ENCODE measurements at regions not wholly inside any gene's neighbourhood (a gene's known extent, or its start where the extent isn't known, plus 50 kb on each side); places are given as distances from the start of the nearest gene placed in this dataset.
"Not testable (repeated sequence)": the region's sequence is repeated elsewhere in the genome, so short reads cannot be mapped to it uniquely, and the experiment has no call there.

GRCh38 chr11:80718611-80719291, 1277.9 kb upstream of the TENM4 start:
- H3K27me3 ChIP-seq (ENCODE audit: control insufficient read depth in 3 of 3, insufficient read depth in 3 of 3, low read depth in 1 of 3, low read length in 3 of 3) = no peaks in the 10 kb centered on the region
- no peak overlapping the region for H4K91ac ChIP-seq (ENCODE audit: low read depth, low read length, poor library complexity)
- H2BK120ac ChIP-seq (ENCODE audit: low read depth, low read length) = no peak overlapping the region

GRCh38 chr11:80702264-80702663, 1261.4 kb upstream of the TENM4 start:
- no peak overlapping the region for H3K27ac ChIP-seq (replicated peaks; ENCODE audit: low read length)
- no peak overlapping the region for H3K9ac ChIP-seq (ENCODE audit: low read depth, low read length, poor library complexity)
- no peak overlapping the region for H4K91ac ChIP-seq (ENCODE audit: low read depth, low read length, poor library complexity)

More at GRCh38 chr11:80718611-80719291, 1277.9 kb upstream of the TENM4 start:
- Histone ChIP-seq H3K23ac (ENCODE audit: low read depth, low read length, poor library complexity) (no peak overlapping the region), H3K4ac (ENCODE audit: low read length) (no peak overlapping the region), H3K9ac (ENCODE audit: low read depth, low read length, poor library complexity) (no peak overlapping the region), H3K4me1 (ENCODE audit: control insufficient read depth in 2 of 2, insufficient read depth in 1 of 2, low read depth in 1 of 2, low read length in 2 of 2) (no peaks in the 10 kb centered on the region), H2BK12ac (ENCODE audit: low read length) (no peak overlapping the region), H3K9me3 (replicated peaks in 1 of 2; ENCODE audit: control insufficient read depth in 2 of 2, insufficient read depth in 1 of 2, low read depth in 1 of 2, low read length in 2 of 2) (peaks cover 0 to 1% of the 10 kb centered on the region in 2 donors), H3K36me3 (replicated peaks in 1 of 2; ENCODE audit: control insufficient read depth in 2 of 2, insufficient read depth in 2 of 2, low read length in 2 of 2) (no peaks in the 10 kb centered on the region), H3K18ac (ENCODE audit: low read length) (no peak overlapping the region), H2BK15ac (ENCODE audit: low read length) (no peak overlapping the region), H2AK5ac (ENCODE audit: low read depth, low read length) (no peak overlapping the region), H3K27ac (replicated peaks; ENCODE audit: low read length) (no peak overlapping the region), H2AFZ (ENCODE audit: low read length) (no peak overlapping the region), H3K4me3 (ENCODE audit: low read length in 2 of 2) (no peak overlapping the region), H3K79me1 (ENCODE audit: low read depth, low read length) (no peaks in the 10 kb centered on the region), H2BK5ac (ENCODE audit: low read length) (no peak overlapping the region), H3K4me2 (ENCODE audit: insufficient read depth, low read length, poor library complexity, severe bottlenecking) (no peak overlapping the region), H4K8ac (ENCODE audit: low read depth, low read length) (no peak overlapping the region), H3K14ac (ENCODE audit: low read length) (no peak overlapping the region)
- DNase-seq (ENCODE audit: low spot score) = no peak
- no CpG with 5 or more reads among the region's 2 CpGs for WGBS, 2 donors (ENCODE audit: extremely low coverage in 2 of 2, insufficient read length in 2 of 2, insufficient replicate concordance in 1 of 2)

GRCh38 chr11:80700386-80700785, 1259.6 kb upstream of the TENM4 start:
- Histone ChIP-seq H3K23ac (ENCODE audit: low read depth, low read length, poor library complexity) (no peak overlapping the region), H2BK120ac (ENCODE audit: low read depth, low read length) (no peak overlapping the region), H2AFZ (ENCODE audit: low read length) (no peak overlapping the region), H3K4me2 (ENCODE audit: insufficient read depth, low read length, poor library complexity, severe bottlenecking) (no peak overlapping the region), H3K18ac (ENCODE audit: low read length) (no peak overlapping the region), H3K4ac (ENCODE audit: low read length) (no peak overlapping the region), H2AK5ac (ENCODE audit: low read depth, low read length) (no peak overlapping the region), H3K4me3 (ENCODE audit: low read length in 2 of 2) (no peak overlapping the region), H3K9me3 (replicated peaks in 1 of 2; ENCODE audit: control insufficient read depth in 2 of 2, insufficient read depth in 1 of 2, low read depth in 1 of 2, low read length in 2 of 2) (no peaks in the 10 kb centered on the region), H3K79me1 (ENCODE audit: low read depth, low read length) (no peaks in the 10 kb centered on the region), H2BK5ac (ENCODE audit: low read length) (no peak overlapping the region), H3K27me3 (ENCODE audit: control insufficient read depth in 3 of 3, insufficient read depth in 3 of 3, low read depth in 1 of 3, low read length in 3 of 3) (no peaks in the 10 kb centered on the region), H3K9ac (ENCODE audit: low read depth, low read length, poor library complexity) (no peak overlapping the region), H4K91ac (ENCODE audit: low read depth, low read length, poor library complexity) (no peak overlapping the region), H2BK15ac (ENCODE audit: low read length) (no peak overlapping the region), H3K14ac (ENCODE audit: low read length) (no peak overlapping the region), H4K8ac (ENCODE audit: low read depth, low read length) (no peak overlapping the region), H3K36me3 (replicated peaks in 1 of 2; ENCODE audit: control insufficient read depth in 2 of 2, insufficient read depth in 2 of 2, low read length in 2 of 2) (no peaks in the 10 kb centered on the region), H3K4me1 (ENCODE audit: control insufficient read depth in 2 of 2, insufficient read depth in 1 of 2, low read depth in 1 of 2, low read length in 2 of 2) (no peaks in the 10 kb centered on the region), H3K27ac (replicated peaks; ENCODE audit: low read length) (no peak overlapping the region), H2BK12ac (ENCODE audit: low read length) (no peak overlapping the region)
- no peak for DNase-seq (ENCODE audit: low spot score)
- WGBS, 2 donors (ENCODE audit: extremely low coverage in 2 of 2, insufficient read length in 2 of 2, insufficient replicate concordance in 1 of 2) = no CpG with 5 or more reads among the region's 4 CpGs

More at GRCh38 chr11:80702264-80702663, 1261.4 kb upstream of the TENM4 start:
- H4K8ac ChIP-seq (ENCODE audit: low read depth, low read length) = no peak overlapping the region
- H3K4ac ChIP-seq (ENCODE audit: low read length) = no peak overlapping the region
- H3K36me3 ChIP-seq (replicated peaks in 1 of 2; ENCODE audit: control insufficient read depth in 2 of 2, insufficient read depth in 2 of 2, low read length in 2 of 2) = no peaks in the 10 kb centered on the region
- H3K4me1 ChIP-seq (ENCODE audit: control insufficient read depth in 2 of 2, insufficient read depth in 1 of 2, low read depth in 1 of 2, low read length in 2 of 2) = no peaks in the 10 kb centered on the region
- H2AFZ ChIP-seq (ENCODE audit: low read length) = no peak overlapping the region
- no peaks in the 10 kb centered on the region for H3K79me1 ChIP-seq (ENCODE audit: low read depth, low read length)
- H2BK5ac ChIP-seq (ENCODE audit: low read length) = no peak overlapping the region
- no peaks in the 10 kb centered on the region for H3K27me3 ChIP-seq (ENCODE audit: control insufficient read depth in 3 of 3, insufficient read depth in 3 of 3, low read depth in 1 of 3, low read length in 3 of 3)
- H2AK5ac ChIP-seq (ENCODE audit: low read depth, low read length) = no peak overlapping the region
- WGBS, 2 donors (ENCODE audit: extremely low coverage in 2 of 2, insufficient read length in 2 of 2, insufficient replicate concordance in 1 of 2) = no CpG with 5 or more reads among the region's 2 CpGs
- H3K18ac ChIP-seq (ENCODE audit: low read length) = no peak overlapping the region
- peaks cover 0 to 2% of the 10 kb centered on the region in 2 donors for H3K9me3 ChIP-seq (replicated peaks in 1 of 2; ENCODE audit: control insufficient read depth in 2 of 2, insufficient read depth in 1 of 2, low read depth in 1 of 2, low read length in 2 of 2)
- H3K14ac ChIP-seq (ENCODE audit: low read length) = no peak overlapping the region
- no peak overlapping the region for H3K4me3 ChIP-seq (ENCODE audit: low read length in 2 of 2)
- no peak for DNase-seq (ENCODE audit: low spot score)
- H2BK12ac ChIP-seq (ENCODE audit: low read length) = no peak overlapping the region
- H3K4me2 ChIP-seq (ENCODE audit: insufficient read depth, low read length, poor library complexity, severe bottlenecking) = no peak overlapping the region
- no peak overlapping the region for H2BK15ac ChIP-seq (ENCODE audit: low read length)
- H2BK120ac ChIP-seq (ENCODE audit: low read depth, low read length) = no peak overlapping the region
- H3K23ac ChIP-seq (ENCODE audit: low read depth, low read length, poor library complexity) = no peak overlapping the region

- not testable (repeated sequence) for H3K4ac ChIP-seq (ENCODE audit: low read length); H3K4me2 ChIP-seq (ENCODE audit: insufficient read depth, low read length, poor library complexity, severe bottlenecking); H3K14ac ChIP-seq (ENCODE audit: low read length); H3K4me3 ChIP-seq (ENCODE audit: low read length in 2 of 2); H3K79me1 ChIP-seq (ENCODE audit: low read depth, low read length); H2BK15ac ChIP-seq (ENCODE audit: low read length); H2BK12ac ChIP-seq (ENCODE audit: low read length); H3K4me1 ChIP-seq (ENCODE audit: control insufficient read depth in 2 of 2, insufficient read depth in 1 of 2, low read depth in 1 of 2, low read length in 2 of 2); H3K18ac ChIP-seq (ENCODE audit: low read length); H3K9me3 ChIP-seq (replicated peaks in 1 of 2; ENCODE audit: control insufficient read depth in 2 of 2, insufficient read depth in 1 of 2, low read depth in 1 of 2, low read length in 2 of 2); H4K91ac ChIP-seq (ENCODE audit: low read depth, low read length, poor library complexity); H3K23ac ChIP-seq (ENCODE audit: low read depth, low read length, poor library complexity); H3K27me3 ChIP-seq (ENCODE audit: control insufficient read depth in 3 of 3, insufficient read depth in 3 of 3, low read depth in 1 of 3, low read length in 3 of 3); H2BK5ac ChIP-seq (ENCODE audit: low read length); H3K9ac ChIP-seq (ENCODE audit: low read depth, low read length, poor library complexity); H2AK5ac ChIP-seq (ENCODE audit: low read depth, low read length); H3K27ac ChIP-seq (replicated peaks; ENCODE audit: low read length); H3K36me3 ChIP-seq (replicated peaks in 1 of 2; ENCODE audit: control insufficient read depth in 2 of 2, insufficient read depth in 2 of 2, low read length in 2 of 2); H2BK120ac ChIP-seq (ENCODE audit: low read depth, low read length); DNase-seq (ENCODE audit: low spot score); H4K8ac ChIP-seq (ENCODE audit: low read depth, low read length)
- peak overlapping the region; percentile 18 for H2AFZ ChIP-seq (ENCODE audit: low read length)
- WGBS, 2 donors (ENCODE audit: extremely low coverage in 2 of 2, insufficient read length in 2 of 2, insufficient replicate concordance in 1 of 2) = no CpG with 5 or more reads among the region's 16 CpGs
Measured at GRCh38 chr11:80699406-80700177, 1258.8 kb upstream of the TENM4 start.
